RCC 7860 (cell line): ENCODE measurements at regions not wholly inside any gene's neighbourhood (a gene's known extent, or its start where the extent isn't known, plus 50 kb on each side); places are given as distances from the start of the nearest gene placed in this dataset.

Experiments used
- DNase-seq: peaks from one replicate; pipeline ENCODE4 v3.0.0-alpha.2; 2015; ENCODE audit warnings: low spot score
- FAIRE-seq: peaks from 2 replicates; lab custom pipeline; 2012; peaks lifted over from hg19 to GRCh38; lab: Jason Lieb, UNC

DNA sequence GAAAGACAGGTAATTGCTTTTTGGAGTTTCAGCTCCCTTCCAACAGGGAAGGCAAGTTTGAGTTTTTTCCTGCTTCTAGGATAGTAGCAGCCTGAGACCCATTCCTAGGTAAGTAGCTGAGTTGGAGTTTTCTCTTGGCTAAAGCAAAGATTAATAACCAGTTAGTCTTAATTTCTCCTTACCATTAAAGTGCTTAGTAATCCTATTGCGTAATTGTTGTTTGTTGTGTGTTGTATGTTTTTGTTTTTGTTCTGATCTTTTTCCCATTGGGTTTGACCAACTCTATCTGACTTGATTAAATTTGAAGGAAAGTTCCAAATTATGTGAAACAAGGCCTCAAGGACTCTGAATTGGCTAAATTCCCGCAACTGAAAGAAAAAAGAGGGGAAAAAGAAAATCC is 83.5 kb downstream of the TBX22 start:
- no peak for FAIRE-seq

DNA sequence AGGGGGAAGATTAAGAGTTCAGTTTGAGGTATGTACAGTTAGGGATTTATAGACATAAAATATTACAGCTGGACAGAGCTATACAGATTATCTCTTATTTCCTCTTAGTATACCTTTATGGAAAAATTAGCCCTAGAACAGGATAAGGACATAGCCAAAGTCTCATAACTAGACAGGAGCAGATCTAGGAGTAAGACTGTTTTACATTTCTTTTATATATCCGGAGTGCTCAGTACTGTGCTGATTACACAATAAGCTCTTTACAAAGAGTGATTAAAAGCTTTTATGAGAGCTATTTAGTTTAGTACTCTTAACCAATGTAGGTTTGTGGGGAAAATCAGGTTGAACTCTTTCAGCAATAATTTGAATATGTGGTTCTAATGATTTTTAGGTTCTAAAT is 105.8 kb downstream of the TBX22 start:
- no peak for FAIRE-seq
- DNase-seq: no peak

More for the DNA sequence above, 83.5 kb downstream of the TBX22 start:
- no peak for DNase-seq

- FAIRE-seq (no peak), DNase-seq (no peak)
These were observed 124.4 kb downstream of the TBX22 start for GRCh38 chrX:80138938-80139337.

- FAIRE-seq (no peak), DNase-seq (no peak)
These were observed 125.0 kb downstream of the TBX22 start for GRCh38 chrX:80139564-80139963.

GRCh38 chrX:80170581-80170980 is 156.0 kb downstream of the TBX22 start:
- no peak for FAIRE-seq
- no peak for DNase-seq

DNA sequence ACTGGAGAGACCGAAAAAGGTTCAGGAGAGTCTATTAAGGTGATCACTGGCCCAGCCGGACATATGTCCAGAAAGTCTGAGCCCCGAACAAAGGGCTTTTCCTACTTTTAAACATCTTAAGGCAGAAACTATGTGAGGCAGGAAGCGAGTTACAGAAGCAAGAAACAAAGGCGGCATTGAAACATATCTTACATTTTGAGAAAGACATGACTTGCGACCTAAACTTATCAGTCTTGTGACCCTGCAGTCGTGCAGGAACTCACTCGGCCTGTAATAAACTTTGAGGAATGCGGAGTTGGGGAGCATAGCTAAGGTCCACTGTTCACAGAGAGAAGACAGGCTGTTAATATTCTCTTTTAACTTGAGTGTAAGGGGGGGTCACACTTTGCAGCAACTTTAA is 158.7 kb downstream of the TBX22 start:
- FAIRE-seq (no peak), DNase-seq (no peak)

DNA sequence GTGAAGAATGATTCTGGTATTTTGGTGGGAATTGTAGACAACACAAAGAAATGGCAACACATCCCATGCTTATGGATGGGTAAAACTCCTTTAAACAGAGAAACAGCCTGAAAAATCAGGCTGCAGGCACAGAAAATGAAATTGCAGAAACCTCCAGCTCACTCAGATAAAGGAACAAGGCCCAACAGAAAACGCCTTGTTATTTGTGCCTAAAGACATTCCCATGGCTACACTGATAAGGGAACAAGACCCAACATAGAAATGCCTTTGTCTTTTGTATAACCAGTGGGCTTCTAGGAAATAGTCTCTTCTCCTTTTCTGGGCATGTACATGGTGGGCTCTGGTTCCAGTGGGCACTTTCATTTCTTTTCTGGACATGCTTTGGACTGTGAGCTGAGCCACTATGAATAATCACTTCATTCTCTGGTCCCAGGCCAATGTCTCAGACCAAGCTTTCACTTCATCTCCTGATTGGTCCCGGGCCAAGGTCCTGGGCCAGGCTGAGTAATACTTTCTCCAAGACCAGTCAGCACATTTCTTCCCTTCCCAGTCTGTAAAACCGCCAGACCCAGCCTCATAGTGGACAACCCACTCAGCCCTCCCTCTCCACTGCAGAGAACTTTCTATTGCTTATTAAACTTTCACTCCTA is 160.5 kb downstream of the TBX22 start:
- no peak for DNase-seq
- no peak for FAIRE-seq

- DNase-seq (no peak), FAIRE-seq (no peak)
These were observed 166.5 kb downstream of the TBX22 start for GRCh38 chrX:80181079-80181478.

DNA sequence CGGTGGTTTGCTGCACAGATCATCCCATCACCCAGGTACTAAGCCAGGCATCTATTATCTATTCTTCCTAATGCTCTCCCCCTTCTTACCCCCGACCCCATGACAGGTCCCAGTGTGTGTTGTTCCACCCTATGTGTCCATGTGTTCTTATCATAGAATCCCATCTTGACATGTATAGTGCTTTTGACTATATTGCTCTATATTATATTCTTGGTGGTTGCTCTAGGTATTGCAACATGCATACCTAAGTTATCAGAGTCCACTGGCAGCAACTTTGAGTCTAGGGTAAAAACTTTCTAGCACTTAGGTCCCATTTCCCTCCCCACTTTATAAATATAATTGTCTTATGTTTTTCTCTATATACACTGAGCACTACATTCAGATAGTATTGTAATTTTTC is 170.3 kb downstream of the TBX22 start:
- FAIRE-seq (no peak), DNase-seq (no peak)

- DNase-seq: no peak
- no peak for FAIRE-seq
These were observed 192.1 kb downstream of the TBX22 start for GRCh38 chrX:80206647-80207046.

DNA sequence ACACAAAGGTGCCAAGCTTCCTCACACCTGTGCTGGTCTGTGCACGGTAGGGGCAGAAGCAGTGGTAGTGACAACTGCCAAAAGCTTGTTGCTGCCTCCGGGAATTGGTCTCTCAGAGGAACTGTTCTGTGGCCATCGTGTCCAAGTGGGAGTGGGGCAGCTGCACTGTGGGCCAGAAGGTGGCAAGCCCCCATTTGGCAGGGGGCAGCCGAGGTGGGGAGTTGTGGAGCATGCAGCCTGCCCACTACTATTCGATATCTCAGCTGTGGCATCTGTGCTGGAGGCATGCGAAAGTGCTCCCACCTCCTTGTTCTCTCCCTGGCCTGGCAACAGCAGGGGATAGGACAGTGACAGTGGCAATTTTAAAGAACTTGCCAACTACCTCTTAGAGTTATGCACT is 192.8 kb downstream of the TBX22 start:
- FAIRE-seq: no peak

GRCh38 chrX:80216086-80216485 is 201.5 kb downstream of the TBX22 start:
- peak; percentile 84 for DNase-seq
- FAIRE-seq: peak; percentile 95

More for the DNA sequence above, 192.8 kb downstream of the TBX22 start:
- no peak for DNase-seq

- DNase-seq: no peak
- FAIRE-seq: no peak
These were observed 196.2 kb upstream of the TENT5D start for GRCh38 chrX:80223982-80224579.

DNA sequence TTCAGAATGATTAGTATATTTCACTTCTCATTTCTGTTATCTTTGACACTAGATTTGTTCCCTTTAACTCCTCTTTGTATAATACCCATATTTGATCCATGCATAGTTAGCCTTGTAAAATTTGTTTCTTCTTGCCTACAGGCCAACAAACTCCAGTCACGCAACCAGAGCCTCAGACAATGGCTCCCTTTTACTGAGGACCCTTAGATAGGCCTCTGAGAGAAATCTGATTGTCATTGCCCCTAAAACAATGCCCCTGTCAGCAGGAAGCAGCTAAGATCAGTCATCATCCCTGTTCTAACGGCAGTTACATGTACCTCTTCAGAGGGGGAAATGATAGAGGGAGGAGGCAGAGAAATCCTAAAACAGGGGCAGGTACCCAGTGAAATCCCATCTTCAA is 190.6 kb upstream of the TENT5D start:
- FAIRE-seq (no peak), DNase-seq (no peak)

- DNase-seq (no peak), FAIRE-seq (no peak)
These were observed 183.2 kb upstream of the TENT5D start for GRCh38 chrX:80237072-80237471.

- FAIRE-seq (no peak), DNase-seq (no peak)
These were observed 174.0 kb upstream of the TENT5D start for GRCh38 chrX:80246271-80246670.

GRCh38 chrX:80266287-80266686 is 154.0 kb upstream of the TENT5D start:
- FAIRE-seq: no peak
- no peak for DNase-seq

GRCh38 chrX:80266979-80267378 is 153.3 kb upstream of the TENT5D start:
- DNase-seq (peak; percentile 5), FAIRE-seq (peak; percentile 74)

DNA sequence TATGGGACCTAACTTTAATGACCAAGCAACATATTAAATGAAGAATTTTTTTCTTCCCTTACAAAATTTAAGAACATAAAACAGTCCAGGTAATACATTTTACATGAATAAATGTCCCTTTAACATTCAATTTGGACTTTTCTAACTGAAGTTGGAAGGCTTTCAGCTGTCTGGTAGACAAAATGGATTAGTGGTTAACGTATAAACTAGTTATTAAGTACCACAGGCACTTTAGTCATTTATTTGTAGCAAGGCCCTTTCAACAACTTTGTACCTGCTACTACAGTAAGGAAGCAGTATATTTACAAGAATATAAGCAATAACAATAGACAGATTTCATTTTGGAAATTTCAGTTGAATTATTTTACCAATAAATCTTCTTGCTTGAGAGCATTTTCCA is 152.5 kb upstream of the TENT5D start:
- peak; percentile 45 for FAIRE-seq
- no peak for DNase-seq

- DNase-seq: no peak
- no peak for FAIRE-seq
These were observed 137.7 kb upstream of the TENT5D start for GRCh38 chrX:80282535-80282934.

DNA sequence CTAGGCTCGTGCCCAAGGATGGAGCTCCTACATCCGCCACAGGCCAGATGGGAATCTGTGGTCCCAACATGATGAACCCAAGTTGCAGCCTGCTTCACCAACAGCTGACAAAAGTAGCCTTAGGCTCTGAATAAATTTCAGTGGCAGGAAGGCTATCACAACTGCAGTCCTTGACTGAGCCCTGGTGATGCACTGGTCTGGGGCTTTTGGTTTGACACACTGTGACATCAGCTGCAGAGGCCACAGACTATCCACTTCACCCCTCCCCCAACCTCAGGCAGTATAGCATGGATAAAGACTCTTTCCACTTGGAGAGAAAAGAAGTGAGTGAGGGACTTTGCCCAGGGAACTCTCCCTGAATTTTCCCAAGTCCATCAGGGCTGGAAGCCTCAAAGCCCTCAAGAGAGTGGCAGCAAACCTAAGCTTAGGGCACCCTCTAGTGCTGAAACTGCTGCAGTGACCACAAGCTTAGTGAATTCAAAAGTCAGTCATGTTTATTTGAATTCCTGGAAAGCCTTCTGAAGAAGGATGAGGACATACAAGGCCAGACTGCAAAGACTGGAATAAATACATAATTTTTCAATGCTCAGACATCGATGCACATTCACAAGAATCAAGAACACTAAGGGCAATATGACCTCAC is 135.0 kb upstream of the TENT5D start:
- DNase-seq (no peak), FAIRE-seq (no peak)

GRCh38 chrX:80290834-80291233 is 129.4 kb upstream of the TENT5D start:
- no peak for FAIRE-seq

More at GRCh38 chrX:80290834-80291233, 129.4 kb upstream of the TENT5D start:
- DNase-seq: no peak
